Thyroid gland (tissue), 4 donors: ENCODE measurements at regions not wholly inside any gene's neighbourhood (a gene's known extent, or its start where the extent isn't known, plus 50 kb on each side); places are given as distances from the start of the nearest gene placed in this dataset.

ENCODE experiments used
- POLR2A ChIP-seq, 2 donors: fragments of 450-650 bp; IDR thresholded peaks; one replicate each; pipeline ENCODE4 v1.6.1; 2017; ENCODE audit warnings: antibody characterized with exemption in 2 of 2, mild to moderate bottlenecking in 2 of 2, moderate library complexity in 1 of 2
- TF ChIP-seq, protein P1 (sequence below), 6 experiments: fragments of 200-600 bp in 3 of 6; fragments of 450-650 bp in 3 of 6; sonication (generic) in 3 of 6; IDR thresholded peaks; one replicate each; pipeline ENCODE4 v1.5.1; 2016 to 2019; ENCODE audit warnings: antibody characterized with exemption in 6 of 6, mild to moderate bottlenecking in 2 of 6, inconsistent platforms in 1 of 6, moderate library complexity in 1 of 6

DNA sequence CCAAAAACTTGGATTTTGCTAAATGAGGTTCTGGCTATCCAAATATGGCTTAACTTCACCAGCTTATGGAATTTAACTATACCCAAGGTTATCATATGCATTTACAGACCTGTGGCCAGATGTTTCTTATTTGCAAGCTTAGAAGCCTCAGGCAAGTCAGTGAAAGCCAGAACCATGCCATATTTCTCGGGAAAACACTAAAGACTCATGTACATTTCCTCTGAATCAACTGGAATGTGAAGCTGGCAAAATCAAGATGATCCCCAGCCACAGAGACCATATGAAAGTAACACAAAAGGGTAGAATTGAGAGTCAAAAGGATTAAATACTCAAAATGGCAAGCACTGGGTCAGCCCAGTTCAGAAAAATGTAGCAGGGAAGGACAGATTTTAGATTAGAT lies 76.4 kb upstream of the SLC1A1 start:
- TF ChIP-seq, protein P1, sequence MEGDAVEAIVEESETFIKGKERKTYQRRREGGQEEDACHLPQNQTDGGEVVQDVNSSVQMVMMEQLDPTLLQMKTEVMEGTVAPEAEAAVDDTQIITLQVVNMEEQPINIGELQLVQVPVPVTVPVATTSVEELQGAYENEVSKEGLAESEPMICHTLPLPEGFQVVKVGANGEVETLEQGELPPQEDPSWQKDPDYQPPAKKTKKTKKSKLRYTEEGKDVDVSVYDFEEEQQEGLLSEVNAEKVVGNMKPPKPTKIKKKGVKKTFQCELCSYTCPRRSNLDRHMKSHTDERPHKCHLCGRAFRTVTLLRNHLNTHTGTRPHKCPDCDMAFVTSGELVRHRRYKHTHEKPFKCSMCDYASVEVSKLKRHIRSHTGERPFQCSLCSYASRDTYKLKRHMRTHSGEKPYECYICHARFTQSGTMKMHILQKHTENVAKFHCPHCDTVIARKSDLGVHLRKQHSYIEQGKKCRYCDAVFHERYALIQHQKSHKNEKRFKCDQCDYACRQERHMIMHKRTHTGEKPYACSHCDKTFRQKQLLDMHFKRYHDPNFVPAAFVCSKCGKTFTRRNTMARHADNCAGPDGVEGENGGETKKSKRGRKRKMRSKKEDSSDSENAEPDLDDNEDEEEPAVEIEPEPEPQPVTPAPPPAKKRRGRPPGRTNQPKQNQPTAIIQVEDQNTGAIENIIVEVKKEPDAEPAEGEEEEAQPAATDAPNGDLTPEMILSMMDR (IDR thresholded peaks at IDR 0.05), result no peak
- no peak for TF ChIP-seq POLR2A (IDR thresholded peaks at IDR 0.05)
